ENCODE measurements at regions not wholly inside any gene's neighbourhood (a gene's known extent, or its start where the extent isn't known, plus 50 kb on each side); places are given as distances from the start of the nearest gene placed in this dataset.
A peak's percentile ranks its signal among the peaks of the same experiment; 100 is the strongest.

DNA sequence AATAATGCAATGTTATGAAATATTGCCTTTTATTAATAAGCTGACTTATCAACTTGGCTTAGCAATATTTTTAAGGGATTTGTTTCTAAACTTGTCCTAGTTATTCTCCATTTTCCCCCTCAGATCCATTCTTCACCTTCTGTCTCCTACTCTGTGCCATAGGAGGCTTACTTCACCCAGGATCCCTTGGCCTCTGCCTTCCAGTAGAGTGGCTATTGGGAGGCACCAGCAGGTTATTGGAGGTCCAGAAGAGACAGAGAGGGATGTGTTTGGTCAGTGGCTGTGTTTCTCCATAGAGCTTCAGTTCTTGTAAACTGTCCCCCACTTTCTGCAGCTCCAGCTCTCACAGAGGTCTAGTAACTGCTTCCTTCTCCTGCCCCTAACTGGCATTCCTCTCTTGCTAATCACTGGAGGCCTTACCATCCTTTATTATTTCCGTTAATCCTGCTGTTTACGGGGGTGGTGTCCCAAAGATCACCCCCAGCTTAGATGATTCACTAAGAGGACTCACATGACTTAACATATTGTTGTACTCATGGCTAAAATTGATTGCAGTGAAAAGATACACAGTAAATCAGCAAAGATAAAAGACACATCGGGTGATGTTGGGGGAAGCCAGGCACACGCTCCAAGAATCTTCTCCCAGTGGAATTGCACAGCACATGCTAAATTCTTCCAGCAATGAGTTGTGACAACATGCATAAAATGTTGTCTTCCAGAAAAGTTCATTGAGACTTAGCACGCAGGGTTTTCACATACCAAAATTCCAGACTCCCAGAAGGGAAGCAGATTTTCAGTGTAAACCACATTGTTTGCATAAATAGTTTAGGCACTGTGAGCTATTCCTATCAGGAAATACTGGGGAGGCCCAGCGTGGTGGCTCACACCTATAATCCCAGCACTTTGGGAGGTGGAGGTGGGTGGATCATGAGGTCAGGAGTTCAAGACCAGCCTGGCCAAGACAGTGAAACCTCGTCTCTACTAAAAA, 67.5 kb downstream of the RPL22L1 start:
- Histone ChIP-seq H3K9ac (peak overlapping the region; percentile 23; the same call in 1 of the 2 replicates), H3K9me3 (no peaks in the 10 kb centered on the region; the same call in 1 of the 2 replicates), H3K36me3 (replicated peaks in 1 of 2; ENCODE audit: control insufficient read depth in 1 of 2, insufficient read depth in 2 of 2, low read length in 1 of 2) (no peaks in the 10 kb centered on the region), H3K4me2 (peak overlapping the region; percentile 43), H3K4me3 (ENCODE audit: low read depth in 2 of 2, low read length in 1 of 2) (no peak overlapping the region), H3K9me2 (no peaks in the 10 kb centered on the region), H3K79me2 (ENCODE audit: insufficient read depth) (no peaks in the 10 kb centered on the region), H3F3A (replicated peaks; ENCODE audit: insufficient read depth) (peaks cover 23% of the 10 kb centered on the region), H3K4me1 (ENCODE audit: control insufficient read depth in 1 of 2, insufficient read depth in 2 of 2, low read depth in 1 of 2, low read length in 1 of 2) (peaks cover 0 to 20% of the 10 kb centered on the region in 2 experiments; a peak in 2 of 4 replicates), H3K27me3 (ENCODE audit: insufficient read depth) (no peaks in the 10 kb centered on the region), H4K20me1 (ENCODE audit: insufficient read depth) (no peaks in the 10 kb centered on the region), H3K27ac (ENCODE audit: low read depth in 2 of 2, low read length in 1 of 2) (peak overlapping the region; percentile 70 to 81; a peak in 3 of 4 replicates), H2AFZ (ENCODE audit: low read depth) (peak overlapping the region; percentile 26; the same call in 1 of the 2 replicates)
- POLR2A ChIA-PET, result no interaction called here
- CTCF ChIA-PET, result interaction anchor here (1.1 to 2.8 kb wide), 3 partner anchors 9 to 388 kb away, joined by 3 to 23 read pairs (median 3); no protein-coding TSS in a partner anchor
- 20% methylated on average over 7 of the region's 7 CpGs for WGBS (ENCODE audit: low lambda C conversion rate)
- DNase-seq, result no peak
- TF ChIP-seq, protein P1, sequence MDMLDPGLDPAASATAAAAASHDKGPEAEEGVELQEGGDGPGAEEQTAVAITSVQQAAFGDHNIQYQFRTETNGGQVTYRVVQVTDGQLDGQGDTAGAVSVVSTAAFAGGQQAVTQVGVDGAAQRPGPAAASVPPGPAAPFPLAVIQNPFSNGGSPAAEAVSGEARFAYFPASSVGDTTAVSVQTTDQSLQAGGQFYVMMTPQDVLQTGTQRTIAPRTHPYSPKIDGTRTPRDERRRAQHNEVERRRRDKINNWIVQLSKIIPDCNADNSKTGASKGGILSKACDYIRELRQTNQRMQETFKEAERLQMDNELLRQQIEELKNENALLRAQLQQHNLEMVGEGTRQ (IDR thresholded peaks at IDR 0.05; ENCODE audit: borderline replicate concordance, low read depth, low read length), result no peak
- TF ChIP-seq, protein P2, sequence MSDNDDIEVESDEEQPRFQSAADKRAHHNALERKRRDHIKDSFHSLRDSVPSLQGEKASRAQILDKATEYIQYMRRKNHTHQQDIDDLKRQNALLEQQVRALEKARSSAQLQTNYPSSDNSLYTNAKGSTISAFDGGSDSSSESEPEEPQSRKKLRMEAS (IDR thresholded peaks at IDR 0.05; ENCODE audit: low read depth), result peak; percentile 69; the same call in 1 of the 2 replicates
- TF ChIP-seq RXRA (IDR thresholded peaks at IDR 0.05; ENCODE audit: borderline replicate concordance, low read depth) (peak; percentile 92), TAF1 (IDR thresholded peaks at IDR 0.05; ENCODE audit: borderline replicate concordance, low read depth, low read length) (no peak), SMC3 (IDR thresholded peaks at IDR 0.05; ENCODE audit: low read depth, low read length) (peak; percentile 19; the same call in 1 of the 2 replicates), POLR2AphosphoS5 (IDR thresholded peaks at IDR 0.05; ENCODE audit: low read depth, low read length) (no peak), FOXM1 (IDR thresholded peaks at IDR 0.05; ENCODE audit: low read depth) (peak; percentile 70; the same call in 1 of the 2 replicates), JUND (IDR thresholded peaks at IDR 0.05) (peak; percentile 93), EP300 (IDR thresholded peaks at IDR 0.05; ENCODE audit: borderline replicate concordance in 1 of 2, low read depth in 1 of 2, low read length in 1 of 2) (peak; percentile 44 to 94; a peak in 3 of 4 replicates), FOXJ3 (CRISPR knock-in tag; IDR thresholded peaks at IDR 0.05) (no peak), NFIC (IDR thresholded peaks at IDR 0.05; ENCODE audit: borderline replicate concordance) (peak; percentile 67; the same call in 1 of the 2 replicates), RCOR1 (IDR thresholded peaks at IDR 0.05; ENCODE audit: low read length) (no peak), GATA2 (CRISPR knock-in tag; IDR thresholded peaks at IDR 0.05) (no peak), SIN3A (IDR thresholded peaks at IDR 0.05; ENCODE audit: borderline replicate concordance, low read depth, low read length) (no peak), RFX5 (IDR thresholded peaks at IDR 0.05; ENCODE audit: low read length) (no peak), MEF2A (IDR thresholded peaks at IDR 0.05; ENCODE audit: borderline replicate concordance, low read depth) (no peak), TEAD4 (IDR thresholded peaks at IDR 0.05; ENCODE audit: borderline replicate concordance, insufficient read depth) (peak; percentile 69), RAD21 (IDR thresholded peaks at IDR 0.05; ENCODE audit: low read length) (no peak), FOSL2 (IDR thresholded peaks at IDR 0.05; ENCODE audit: borderline replicate concordance, low read depth) (peak; percentile 94)
- TF ChIP-seq, protein P3, sequence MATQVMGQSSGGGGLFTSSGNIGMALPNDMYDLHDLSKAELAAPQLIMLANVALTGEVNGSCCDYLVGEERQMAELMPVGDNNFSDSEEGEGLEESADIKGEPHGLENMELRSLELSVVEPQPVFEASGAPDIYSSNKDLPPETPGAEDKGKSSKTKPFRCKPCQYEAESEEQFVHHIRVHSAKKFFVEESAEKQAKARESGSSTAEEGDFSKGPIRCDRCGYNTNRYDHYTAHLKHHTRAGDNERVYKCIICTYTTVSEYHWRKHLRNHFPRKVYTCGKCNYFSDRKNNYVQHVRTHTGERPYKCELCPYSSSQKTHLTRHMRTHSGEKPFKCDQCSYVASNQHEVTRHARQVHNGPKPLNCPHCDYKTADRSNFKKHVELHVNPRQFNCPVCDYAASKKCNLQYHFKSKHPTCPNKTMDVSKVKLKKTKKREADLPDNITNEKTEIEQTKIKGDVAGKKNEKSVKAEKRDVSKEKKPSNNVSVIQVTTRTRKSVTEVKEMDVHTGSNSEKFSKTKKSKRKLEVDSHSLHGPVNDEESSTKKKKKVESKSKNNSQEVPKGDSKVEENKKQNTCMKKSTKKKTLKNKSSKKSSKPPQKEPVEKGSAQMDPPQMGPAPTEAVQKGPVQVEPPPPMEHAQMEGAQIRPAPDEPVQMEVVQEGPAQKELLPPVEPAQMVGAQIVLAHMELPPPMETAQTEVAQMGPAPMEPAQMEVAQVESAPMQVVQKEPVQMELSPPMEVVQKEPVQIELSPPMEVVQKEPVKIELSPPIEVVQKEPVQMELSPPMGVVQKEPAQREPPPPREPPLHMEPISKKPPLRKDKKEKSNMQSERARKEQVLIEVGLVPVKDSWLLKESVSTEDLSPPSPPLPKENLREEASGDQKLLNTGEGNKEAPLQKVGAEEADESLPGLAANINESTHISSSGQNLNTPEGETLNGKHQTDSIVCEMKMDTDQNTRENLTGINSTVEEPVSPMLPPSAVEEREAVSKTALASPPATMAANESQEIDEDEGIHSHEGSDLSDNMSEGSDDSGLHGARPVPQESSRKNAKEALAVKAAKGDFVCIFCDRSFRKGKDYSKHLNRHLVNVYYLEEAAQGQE (IDR thresholded peaks at IDR 0.05; ENCODE audit: low read depth, low read length), result no peak; the same call in 1 of the 2 replicates
- TF ChIP-seq, protein P4, sequence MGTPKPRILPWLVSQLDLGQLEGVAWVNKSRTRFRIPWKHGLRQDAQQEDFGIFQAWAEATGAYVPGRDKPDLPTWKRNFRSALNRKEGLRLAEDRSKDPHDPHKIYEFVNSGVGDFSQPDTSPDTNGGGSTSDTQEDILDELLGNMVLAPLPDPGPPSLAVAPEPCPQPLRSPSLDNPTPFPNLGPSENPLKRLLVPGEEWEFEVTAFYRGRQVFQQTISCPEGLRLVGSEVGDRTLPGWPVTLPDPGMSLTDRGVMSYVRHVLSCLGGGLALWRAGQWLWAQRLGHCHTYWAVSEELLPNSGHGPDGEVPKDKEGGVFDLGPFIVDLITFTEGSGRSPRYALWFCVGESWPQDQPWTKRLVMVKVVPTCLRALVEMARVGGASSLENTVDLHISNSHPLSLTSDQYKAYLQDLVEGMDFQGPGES (IDR thresholded peaks at IDR 0.05; ENCODE audit: low read depth, low read length), result no peak
- TF ChIP-seq, protein P5, sequence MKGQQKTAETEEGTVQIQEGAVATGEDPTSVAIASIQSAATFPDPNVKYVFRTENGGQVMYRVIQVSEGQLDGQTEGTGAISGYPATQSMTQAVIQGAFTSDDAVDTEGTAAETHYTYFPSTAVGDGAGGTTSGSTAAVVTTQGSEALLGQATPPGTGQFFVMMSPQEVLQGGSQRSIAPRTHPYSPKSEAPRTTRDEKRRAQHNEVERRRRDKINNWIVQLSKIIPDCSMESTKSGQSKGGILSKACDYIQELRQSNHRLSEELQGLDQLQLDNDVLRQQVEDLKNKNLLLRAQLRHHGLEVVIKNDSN (IDR thresholded peaks at IDR 0.05; ENCODE audit: borderline replicate concordance, low read depth), result peak; percentile 55; the same call in 1 of the 2 replicates
- TF ChIP-seq, protein P6, sequence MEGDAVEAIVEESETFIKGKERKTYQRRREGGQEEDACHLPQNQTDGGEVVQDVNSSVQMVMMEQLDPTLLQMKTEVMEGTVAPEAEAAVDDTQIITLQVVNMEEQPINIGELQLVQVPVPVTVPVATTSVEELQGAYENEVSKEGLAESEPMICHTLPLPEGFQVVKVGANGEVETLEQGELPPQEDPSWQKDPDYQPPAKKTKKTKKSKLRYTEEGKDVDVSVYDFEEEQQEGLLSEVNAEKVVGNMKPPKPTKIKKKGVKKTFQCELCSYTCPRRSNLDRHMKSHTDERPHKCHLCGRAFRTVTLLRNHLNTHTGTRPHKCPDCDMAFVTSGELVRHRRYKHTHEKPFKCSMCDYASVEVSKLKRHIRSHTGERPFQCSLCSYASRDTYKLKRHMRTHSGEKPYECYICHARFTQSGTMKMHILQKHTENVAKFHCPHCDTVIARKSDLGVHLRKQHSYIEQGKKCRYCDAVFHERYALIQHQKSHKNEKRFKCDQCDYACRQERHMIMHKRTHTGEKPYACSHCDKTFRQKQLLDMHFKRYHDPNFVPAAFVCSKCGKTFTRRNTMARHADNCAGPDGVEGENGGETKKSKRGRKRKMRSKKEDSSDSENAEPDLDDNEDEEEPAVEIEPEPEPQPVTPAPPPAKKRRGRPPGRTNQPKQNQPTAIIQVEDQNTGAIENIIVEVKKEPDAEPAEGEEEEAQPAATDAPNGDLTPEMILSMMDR (IDR thresholded peaks at IDR 0.05), result no peak

Measured in SK-N-SH (cell line).